ENCODE measurements at regions not wholly inside any gene's neighbourhood (a gene's known extent, or its start where the extent isn't known, plus 50 kb on each side); places are given as distances from the start of the nearest gene placed in this dataset.

DNA sequence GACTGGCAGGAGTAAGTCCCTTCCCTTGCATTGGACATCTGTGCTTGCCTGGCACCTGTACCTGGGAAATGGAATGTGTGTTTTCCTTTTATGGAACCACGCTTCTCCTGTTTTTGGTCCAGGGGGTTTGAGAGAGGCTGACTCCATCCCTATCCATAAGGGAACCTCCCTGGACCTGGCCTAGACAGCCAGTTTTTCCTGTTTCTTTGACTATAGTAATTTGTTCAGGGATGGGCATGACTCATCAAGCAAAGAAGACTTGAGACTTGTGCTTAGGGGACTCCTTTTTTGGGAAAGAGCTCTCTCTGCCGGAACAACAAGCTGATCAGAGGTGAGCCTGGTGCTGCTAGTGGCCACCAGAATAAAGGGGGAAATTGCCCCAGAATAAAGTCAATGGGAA is 393.8 kb downstream of the CDH26 start:
- TF ChIP-seq, protein P1, sequence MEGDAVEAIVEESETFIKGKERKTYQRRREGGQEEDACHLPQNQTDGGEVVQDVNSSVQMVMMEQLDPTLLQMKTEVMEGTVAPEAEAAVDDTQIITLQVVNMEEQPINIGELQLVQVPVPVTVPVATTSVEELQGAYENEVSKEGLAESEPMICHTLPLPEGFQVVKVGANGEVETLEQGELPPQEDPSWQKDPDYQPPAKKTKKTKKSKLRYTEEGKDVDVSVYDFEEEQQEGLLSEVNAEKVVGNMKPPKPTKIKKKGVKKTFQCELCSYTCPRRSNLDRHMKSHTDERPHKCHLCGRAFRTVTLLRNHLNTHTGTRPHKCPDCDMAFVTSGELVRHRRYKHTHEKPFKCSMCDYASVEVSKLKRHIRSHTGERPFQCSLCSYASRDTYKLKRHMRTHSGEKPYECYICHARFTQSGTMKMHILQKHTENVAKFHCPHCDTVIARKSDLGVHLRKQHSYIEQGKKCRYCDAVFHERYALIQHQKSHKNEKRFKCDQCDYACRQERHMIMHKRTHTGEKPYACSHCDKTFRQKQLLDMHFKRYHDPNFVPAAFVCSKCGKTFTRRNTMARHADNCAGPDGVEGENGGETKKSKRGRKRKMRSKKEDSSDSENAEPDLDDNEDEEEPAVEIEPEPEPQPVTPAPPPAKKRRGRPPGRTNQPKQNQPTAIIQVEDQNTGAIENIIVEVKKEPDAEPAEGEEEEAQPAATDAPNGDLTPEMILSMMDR (IDR thresholded peaks at IDR 0.05; ENCODE audit: insufficient read depth, low read depth, low read length) = no peak
- DNase-seq (ENCODE audit: low read depth) = no peak
- H3K4me3 ChIP-seq (ENCODE audit: low read depth, low read length) = no peak overlapping the region

- DNase-seq (ENCODE audit: low read depth) = no peak
- TF ChIP-seq, protein P1 (IDR thresholded peaks at IDR 0.05; ENCODE audit: insufficient read depth, low read depth, low read length) = no peak
- no peak overlapping the region for H3K4me3 ChIP-seq (ENCODE audit: low read depth, low read length)
These were observed 394.4 kb downstream of the CDH26 start for GRCh38 chr20:60352596-60352995.

DNA sequence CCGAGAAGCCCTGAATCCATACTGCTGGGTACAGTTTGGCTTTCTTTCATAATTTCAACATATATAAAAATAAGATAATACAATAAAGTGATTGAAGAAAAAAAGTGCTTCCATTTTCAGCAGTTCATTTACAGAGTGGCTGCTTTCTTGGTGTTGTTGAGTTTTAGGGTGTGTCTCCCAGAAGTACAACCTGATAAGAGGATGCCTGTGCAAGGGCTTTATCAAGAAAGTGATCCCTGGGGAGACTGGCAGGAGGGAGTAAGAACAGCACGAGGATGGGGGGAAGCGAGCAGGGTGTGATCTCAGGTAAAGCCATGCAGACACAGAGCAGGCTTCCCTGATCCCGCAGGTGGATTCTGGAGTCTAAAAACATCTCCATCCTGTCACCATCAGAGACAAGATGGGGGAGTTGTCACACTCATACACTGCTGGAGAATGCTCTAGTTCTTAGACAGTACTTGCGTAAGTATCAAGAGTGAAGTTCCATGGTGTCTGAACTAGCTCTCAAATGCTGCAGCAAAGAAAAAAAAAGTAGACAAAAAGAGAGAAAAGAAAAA is 395.9 kb downstream of the CDH26 start:
- TF ChIP-seq, protein P1 (IDR thresholded peaks at IDR 0.05; ENCODE audit: insufficient read depth, low read depth, low read length) = no peak
- no peak overlapping the region for H3K4me3 ChIP-seq (ENCODE audit: low read depth, low read length)
- DNase-seq (ENCODE audit: low read depth) = no peak

DNA sequence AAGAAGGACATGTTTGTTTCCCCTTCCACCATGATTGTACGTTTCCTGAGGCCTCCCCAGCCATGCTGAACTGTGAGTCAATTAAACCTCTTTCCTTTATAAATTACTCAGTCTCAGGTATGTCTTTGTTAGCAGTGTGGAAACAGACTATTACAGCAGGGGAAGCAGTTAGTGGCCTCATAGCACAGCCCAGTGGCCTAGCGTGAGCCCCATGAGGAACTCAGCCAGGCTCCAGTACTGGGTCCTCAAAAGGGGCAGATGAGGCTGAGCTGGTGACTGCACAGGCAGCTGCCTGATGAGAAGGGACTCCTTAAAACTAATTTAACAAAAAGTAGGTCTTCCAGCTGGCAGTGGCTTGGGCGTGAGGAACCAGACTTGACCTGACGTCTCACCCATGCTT is 399.9 kb downstream of the CDH26 start:
- TF ChIP-seq, protein P1 (IDR thresholded peaks at IDR 0.05; ENCODE audit: insufficient read depth, low read depth, low read length) = no peak

GRCh38 chr20:60359010-60359409 is 400.8 kb downstream of the CDH26 start:
- TF ChIP-seq, protein P1 (IDR thresholded peaks at IDR 0.05; ENCODE audit: insufficient read depth, low read depth, low read length) = no peak
- DNase-seq (ENCODE audit: low read depth) = no peak
- no peak overlapping the region for H3K4me3 ChIP-seq (ENCODE audit: low read depth, low read length)

More for the DNA sequence above, 399.9 kb downstream of the CDH26 start:
- no peak overlapping the region for H3K4me3 ChIP-seq (ENCODE audit: low read depth, low read length)
- DNase-seq (ENCODE audit: low read depth) = no peak

GRCh38 chr20:60361761-60362395 is 403.7 kb downstream of the CDH26 start:
- H3K4me3 ChIP-seq (ENCODE audit: low read depth, low read length) = no peak overlapping the region
- TF ChIP-seq, protein P1 (IDR thresholded peaks at IDR 0.05; ENCODE audit: insufficient read depth, low read depth, low read length) = no peak
- no peak for DNase-seq (ENCODE audit: low read depth)

DNA sequence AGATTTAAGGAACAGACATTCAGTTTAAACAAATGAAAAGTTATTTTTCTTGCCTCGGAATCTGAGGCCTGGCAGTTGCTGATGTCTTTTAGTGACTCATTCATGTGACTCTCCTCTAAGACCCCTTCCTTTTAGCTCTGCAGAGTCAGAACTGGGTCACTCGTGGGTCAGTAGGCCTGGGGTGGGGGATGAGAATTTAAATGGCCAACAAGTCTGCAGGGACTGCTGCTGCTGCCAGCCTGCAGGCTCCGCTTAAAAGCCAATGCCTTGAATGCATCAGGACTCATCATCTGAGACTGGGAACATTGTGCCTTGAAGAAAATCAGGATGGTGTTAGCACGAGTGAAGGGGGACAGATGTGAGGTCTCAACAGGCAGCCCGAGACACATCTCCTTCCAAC is 404.3 kb downstream of the CDH26 start:
- H3K4me3 ChIP-seq (ENCODE audit: low read depth, low read length) = no peak overlapping the region
- TF ChIP-seq, protein P1 (IDR thresholded peaks at IDR 0.05; ENCODE audit: insufficient read depth, low read depth, low read length) = no peak
- DNase-seq (ENCODE audit: low read depth) = no peak
